Thoracic aorta (tissue), 2 donors: ENCODE measurements at regions not wholly inside any gene's neighbourhood (a gene's known extent, or its start where the extent isn't known, plus 50 kb on each side); places are given as distances from the start of the nearest gene placed in this dataset.

ENCODE experiments used
- ATAC-seq: fragments of 150-250 bp; one replicate; pipeline ENCODE4 v1.8.0; 2017; ENCODE audit warnings: low read depth; ENCODE audit not compliant: insufficient number of reproducible peaks, low FRiP score
- DNase-seq: peaks from one replicate; pipeline ENCODE4 v3.0.0-alpha.2; 2020; ENCODE audit warnings: low spot score
- H3K27ac ChIP-seq, 2 donors: fragments of 200-600 bp; sonication (generic); 1 replicate in 1 of 2; 2 replicates in 1 of 2; pipeline ENCODE4 v1.5.1; 2016; ENCODE audit warnings: mild to moderate bottlenecking in 2 of 2, moderate library complexity in 2 of 2
- H3K27me3 ChIP-seq: fragments of 200-600 bp; sonication (generic); replicated peaks from 2 replicates; pipeline ENCODE4 v1.6.0; 2016; ENCODE audit warnings: mild to moderate bottlenecking; ENCODE audit not compliant: insufficient read depth
- H3K36me3 ChIP-seq: fragments of 200-600 bp; sonication (generic); one replicate; pipeline ENCODE4 v1.5.1; 2016
- H3K4me1 ChIP-seq, 2 donors: fragments of 200-600 bp; sonication (generic); 1 replicate in 1 of 2; 2 replicates in 1 of 2; pipeline versions ENCODE4 v1.5.1 to v1.6.0; 2016; ENCODE audit warnings: low read depth in 2 of 2, mild to moderate bottlenecking in 1 of 2; ENCODE audit not compliant: control insufficient read depth in 1 of 2
- H3K4me3 ChIP-seq: fragments of 200-600 bp; sonication (generic); 2 replicates; pipeline ENCODE4 v1.5.1; 2016; ENCODE audit warnings: mild to moderate bottlenecking
- H3K9me3 ChIP-seq: fragments of 200-600 bp; sonication (generic); 2 replicates; pipeline ENCODE4 v1.5.1; 2016
- CTCF ChIP-seq: fragments of 200-600 bp; sonication (generic); IDR thresholded peaks from one replicate; pipeline ENCODE4 v1.5.1; 2019; ENCODE audit warnings: antibody characterized with exemption

- Histone ChIP-seq H3K4me1 (no peaks in the 10 kb centered on the region), H3K27ac (no peak overlapping the region), H3K9me3 (no peaks in the 10 kb centered on the region), H3K4me3 (no peak overlapping the region), H3K36me3 (no peaks in the 10 kb centered on the region), H3K27me3 (no peaks in the 10 kb centered on the region)
- no peak for TF ChIP-seq CTCF
- ATAC-seq (no peak), DNase-seq (no peak)
Measured at GRCh38 chr19:30870876-30871275, 478.4 kb downstream of the TSHZ3 start.

- DNase-seq (no peak), ATAC-seq (no peak)
- no peaks in the 10 kb centered on the region for H3K36me3 ChIP-seq
- H3K27ac ChIP-seq = no peak overlapping the region
- no peaks in the 10 kb centered on the region for H3K9me3 ChIP-seq
- H3K4me3 ChIP-seq = no peak overlapping the region
- no peak for TF ChIP-seq CTCF
- no peaks in the 10 kb centered on the region for H3K27me3 ChIP-seq
- H3K4me1 ChIP-seq = no peaks in the 10 kb centered on the region
Measured at GRCh38 chr19:30865511-30865910, 483.7 kb downstream of the TSHZ3 start.

GRCh38 chr19:30864391-30865215, 484.6 kb downstream of the TSHZ3 start:
- Histone ChIP-seq H3K4me3 (no peak overlapping the region), H3K27me3 (no peaks in the 10 kb centered on the region), H3K9me3 (no peaks in the 10 kb centered on the region), H3K36me3 (no peaks in the 10 kb centered on the region), H3K27ac (no peak overlapping the region), H3K4me1 (no peaks in the 10 kb centered on the region)
- ATAC-seq (no peak), DNase-seq (no peak)
- TF ChIP-seq CTCF = no peak

DNA sequence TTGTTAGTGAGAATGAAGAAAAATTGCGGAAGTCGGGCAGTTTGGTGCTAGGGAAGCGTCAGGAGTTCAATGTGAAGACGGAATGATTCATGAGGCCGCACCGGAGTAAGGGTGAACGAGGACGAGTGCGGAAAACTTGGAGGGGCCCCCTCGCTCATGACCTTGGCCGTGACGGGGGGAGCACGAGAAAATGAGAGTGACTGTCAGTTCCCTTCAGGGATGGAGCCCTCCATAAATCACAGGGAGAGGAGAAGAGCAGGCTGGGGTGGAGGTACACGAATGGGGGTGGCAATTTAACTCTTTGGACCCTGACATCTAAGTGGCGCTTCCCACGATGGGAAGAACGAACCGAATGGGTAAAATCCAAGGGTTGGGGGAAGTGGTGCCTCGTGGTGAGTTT, 486.4 kb downstream of the TSHZ3 start:
- Histone ChIP-seq H3K4me3 (no peak overlapping the region), H3K9me3 (no peaks in the 10 kb centered on the region), H3K27ac (no peak overlapping the region), H3K27me3 (no peaks in the 10 kb centered on the region), H3K36me3 (no peaks in the 10 kb centered on the region), H3K4me1 (no peaks in the 10 kb centered on the region)
- ATAC-seq = no peak
- DNase-seq = no peak
- no peak for TF ChIP-seq CTCF

- Histone ChIP-seq H3K27me3 (no peaks in the 10 kb centered on the region), H3K9me3 (no peaks in the 10 kb centered on the region), H3K4me1 (no peaks in the 10 kb centered on the region), H3K4me3 (no peak overlapping the region), H3K36me3 (no peaks in the 10 kb centered on the region), H3K27ac (no peak overlapping the region)
- ATAC-seq (no peak), DNase-seq (no peak)
- TF ChIP-seq CTCF = no peak
Measured at GRCh38 chr19:30861919-30862318, 487.3 kb downstream of the TSHZ3 start.
